ENCODE measurements at regions not wholly inside any gene's neighbourhood (a gene's known extent, or its start where the extent isn't known, plus 50 kb on each side); places are given as distances from the start of the nearest gene placed in this dataset.

GRCh38 chr5:128668921-128669320 lies 130.9 kb upstream of the FBN2 start:
- no peak for ATAC-seq

More at GRCh38 chr5:128668921-128669320, 130.9 kb upstream of the FBN2 start:
- Histone ChIP-seq H3K4me3 (no peak overlapping the region), H3K79me2 (replicated peaks; ENCODE audit: insufficient read depth) (no peaks in the 10 kb centered on the region), H3K4me1 (ENCODE audit: insufficient read depth) (peaks cover 19% of the 10 kb centered on the region), H3K27me3 (ENCODE audit: insufficient read depth) (no peaks in the 10 kb centered on the region), H3K9me2 (ENCODE audit: insufficient read depth) (peaks cover 5% of the 10 kb centered on the region; the same call in 1 of the 2 replicates), H3K27ac (ENCODE audit: low read depth) (no peak overlapping the region), H2AFZ (no peak overlapping the region), H3K4me2 (no peak overlapping the region), H4K20me1 (replicated peaks; ENCODE audit: insufficient read depth) (no peaks in the 10 kb centered on the region), H3K36me3 (ENCODE audit: insufficient read depth) (no peaks in the 10 kb centered on the region), H3F3A (replicated peaks; ENCODE audit: low read depth) (no peaks in the 10 kb centered on the region)
- H3K36me3 Mint-ChIP-seq (ENCODE audit: low read depth) = no peaks in the 10 kb centered on the region
- H3K4me1 Mint-ChIP-seq = peaks cover 27% of the 10 kb centered on the region
- TF ChIP-seq ZNF462 (CRISPR knock-in tag; IDR thresholded peaks at IDR 0.05) (no peak), NANOG (IDR thresholded peaks at IDR 0.05; ENCODE audit: borderline replicate concordance) (no peak), EZH2 (IDR thresholded peaks at IDR 0.05; ENCODE audit: low read depth, unreplicated experiment) (no peak)
- no peak overlapping the region for H3K27ac Mint-ChIP-seq
- no peaks in the 10 kb centered on the region for H3K9me3 Mint-ChIP-seq
- no peak overlapping the region for H3K4me3 Mint-ChIP-seq
- DNase-seq (ENCODE audit: low spot score) = no peak
- H3K27me3 Mint-ChIP-seq (ENCODE audit: insufficient read depth, low read depth, poor library complexity) = peaks cover 2% of the 10 kb centered on the region

All from GM23338 (cell line).